ENCODE measurements at regions not wholly inside any gene's neighbourhood (a gene's known extent, or its start where the extent isn't known, plus 50 kb on each side); places are given as distances from the start of the nearest gene placed in this dataset.

DNA sequence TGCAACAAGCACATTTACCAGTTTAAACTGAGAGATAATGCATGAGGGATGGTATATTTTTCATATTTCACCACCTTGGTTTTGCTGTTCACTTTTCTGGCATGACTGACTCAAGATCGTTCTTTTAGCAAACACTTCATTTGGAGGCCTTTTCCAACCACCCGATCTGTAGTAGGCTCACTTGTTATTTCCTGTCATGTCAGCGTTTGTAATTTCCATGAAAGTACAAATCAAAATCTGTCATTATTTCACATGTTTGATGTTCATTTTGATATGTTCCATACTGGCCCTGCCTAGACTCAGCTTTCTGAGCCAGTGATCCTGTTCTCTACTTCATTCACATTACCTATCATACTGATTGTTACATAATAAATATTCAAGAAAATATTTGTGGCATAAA lies 1888.3 kb upstream of the PCDH7 start:
- TF ChIP-seq, protein P1, sequence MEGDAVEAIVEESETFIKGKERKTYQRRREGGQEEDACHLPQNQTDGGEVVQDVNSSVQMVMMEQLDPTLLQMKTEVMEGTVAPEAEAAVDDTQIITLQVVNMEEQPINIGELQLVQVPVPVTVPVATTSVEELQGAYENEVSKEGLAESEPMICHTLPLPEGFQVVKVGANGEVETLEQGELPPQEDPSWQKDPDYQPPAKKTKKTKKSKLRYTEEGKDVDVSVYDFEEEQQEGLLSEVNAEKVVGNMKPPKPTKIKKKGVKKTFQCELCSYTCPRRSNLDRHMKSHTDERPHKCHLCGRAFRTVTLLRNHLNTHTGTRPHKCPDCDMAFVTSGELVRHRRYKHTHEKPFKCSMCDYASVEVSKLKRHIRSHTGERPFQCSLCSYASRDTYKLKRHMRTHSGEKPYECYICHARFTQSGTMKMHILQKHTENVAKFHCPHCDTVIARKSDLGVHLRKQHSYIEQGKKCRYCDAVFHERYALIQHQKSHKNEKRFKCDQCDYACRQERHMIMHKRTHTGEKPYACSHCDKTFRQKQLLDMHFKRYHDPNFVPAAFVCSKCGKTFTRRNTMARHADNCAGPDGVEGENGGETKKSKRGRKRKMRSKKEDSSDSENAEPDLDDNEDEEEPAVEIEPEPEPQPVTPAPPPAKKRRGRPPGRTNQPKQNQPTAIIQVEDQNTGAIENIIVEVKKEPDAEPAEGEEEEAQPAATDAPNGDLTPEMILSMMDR (conservative IDR thresholded peaks at IDR 0.05) = no peak
- no peak for TF ChIP-seq EZH2 (IDR thresholded peaks at IDR 0.05; ENCODE audit: low read depth)
